HUES64 (cell line): ENCODE measurements at regions not wholly inside any gene's neighbourhood (a gene's known extent, or its start where the extent isn't known, plus 50 kb on each side); places are given as distances from the start of the nearest gene placed in this dataset.

Experiments used
- H3K27ac ChIP-seq: 2 replicates; pipeline ENCODE4 v1.7.0; 2013; ENCODE audit warnings: low read depth, low read length, inconsistent platforms
- H3K27me3 ChIP-seq: 2 replicates; pipeline ENCODE4 v1.6.1; 2013; ENCODE audit warnings: mild to moderate bottlenecking, low read length; ENCODE audit not compliant: insufficient read depth
- H3K36me3 ChIP-seq: 2 replicates; pipeline ENCODE4 v1.6.1; 2013; ENCODE audit warnings: mild to moderate bottlenecking, low read length; ENCODE audit not compliant: insufficient read depth
- H3K4me1 ChIP-seq: 2 replicates; pipeline ENCODE4 v1.6.1; 2013; ENCODE audit warnings: mild to moderate bottlenecking, low read length, moderate library complexity; ENCODE audit not compliant: insufficient read depth
- H3K4me3 ChIP-seq: 2 replicates; pipeline ENCODE4 v1.5.1; 2013; ENCODE audit warnings: mild to moderate bottlenecking, low read length, moderate library complexity
- H3K9ac ChIP-seq: 2 replicates; pipeline ENCODE4 v1.6.1; 2013; ENCODE audit warnings: mild to moderate bottlenecking, low read depth, low read length
- H3K9me3 ChIP-seq: 2 replicates; pipeline ENCODE4 v1.6.1; 2013; ENCODE audit warnings: low read depth, low read length; ENCODE audit not compliant: insufficient read depth
- WGBS: fragments of 150-250, 120-280 bp; methylation state at CpG from one replicate; pipeline ENCODE4 v1.1.7; 2013; ENCODE audit warnings: missing lambda C conversion rate; 5-methylcytosine and 5-hydroxymethylcytosine counted together

DNA sequence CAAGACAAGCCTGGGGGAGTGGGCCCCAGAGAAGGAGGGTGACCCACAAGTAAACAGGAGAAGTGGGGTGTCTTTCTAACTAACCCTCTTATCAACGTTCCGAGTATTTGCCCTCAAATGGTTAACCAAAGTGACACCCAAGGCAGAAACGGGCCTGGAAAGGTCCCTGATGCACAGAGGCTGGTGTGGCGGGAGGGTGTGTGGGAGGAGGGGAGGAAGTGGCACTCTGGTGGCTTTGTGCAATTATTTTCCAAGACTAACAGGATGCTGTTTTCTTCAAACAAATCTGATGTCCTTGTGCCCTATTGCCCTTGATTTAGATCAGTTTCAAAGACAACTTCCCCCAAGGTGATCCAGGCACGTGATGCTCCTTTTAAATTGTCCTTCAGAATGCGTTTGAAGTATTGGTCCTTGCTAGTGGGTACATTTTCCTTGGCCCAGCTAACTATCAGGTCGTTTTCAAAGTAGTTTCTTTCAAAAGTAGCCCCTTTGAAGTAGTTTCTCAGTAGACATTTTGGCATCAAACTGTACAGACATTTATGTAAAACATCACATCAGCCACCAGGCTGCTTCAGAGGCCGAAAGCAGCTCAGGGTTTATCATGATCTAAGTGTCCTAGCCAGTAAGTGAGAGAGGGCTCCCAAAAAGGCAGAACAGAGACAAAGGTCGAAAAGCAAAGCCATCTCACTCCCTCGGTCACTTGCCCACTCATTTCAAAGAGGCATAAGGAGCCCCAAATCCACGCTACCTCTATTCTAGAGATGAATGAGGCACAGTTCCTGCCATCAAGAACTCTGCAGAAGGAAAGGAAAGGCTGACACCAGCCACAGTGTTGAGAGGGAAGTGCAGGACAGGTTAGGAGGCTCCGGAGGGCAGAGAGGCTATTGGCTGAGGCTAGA, 371.1 kb upstream of the ID2 start:
- 92% methylated on average over 12 of the region's 12 CpGs for WGBS
- Histone ChIP-seq H3K9me3 (no peaks in the 10 kb centered on the region), H3K27ac (no peak overlapping the region), H3K9ac (no peak overlapping the region), H3K4me3 (no peak overlapping the region), H3K27me3 (no peaks in the 10 kb centered on the region), H3K36me3 (no peaks in the 10 kb centered on the region), H3K4me1 (peaks cover 21% of the 10 kb centered on the region)

DNA sequence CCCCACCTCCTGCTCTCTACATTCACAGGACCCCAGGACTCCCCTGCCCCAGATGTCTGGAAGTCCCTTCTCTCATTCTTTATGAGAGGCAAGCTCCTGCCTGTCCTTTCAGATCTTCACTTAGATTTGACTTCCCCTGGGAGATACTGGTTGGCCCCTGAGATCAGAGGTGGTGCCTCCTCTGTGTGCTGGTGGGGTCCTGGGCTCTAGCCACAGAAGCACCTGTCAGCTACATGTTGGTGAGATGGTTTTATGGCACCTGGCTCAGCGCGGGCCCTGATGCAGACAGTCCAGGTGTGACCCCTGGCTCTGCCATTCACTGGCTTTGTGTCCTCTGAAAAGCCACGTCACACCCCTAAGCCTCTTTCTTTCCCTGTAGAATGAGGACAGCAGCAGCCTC, 369.6 kb upstream of the ID2 start:
- no peak overlapping the region for H3K9ac ChIP-seq
- H3K36me3 ChIP-seq = no peaks in the 10 kb centered on the region
- WGBS = 96% methylated on average over 3 of the region's 3 CpGs
- H3K4me3 ChIP-seq = no peak overlapping the region
- no peaks in the 10 kb centered on the region for H3K27me3 ChIP-seq
- H3K27ac ChIP-seq = no peak overlapping the region
- H3K4me1 ChIP-seq = peaks cover 21% of the 10 kb centered on the region
- no peaks in the 10 kb centered on the region for H3K9me3 ChIP-seq

DNA sequence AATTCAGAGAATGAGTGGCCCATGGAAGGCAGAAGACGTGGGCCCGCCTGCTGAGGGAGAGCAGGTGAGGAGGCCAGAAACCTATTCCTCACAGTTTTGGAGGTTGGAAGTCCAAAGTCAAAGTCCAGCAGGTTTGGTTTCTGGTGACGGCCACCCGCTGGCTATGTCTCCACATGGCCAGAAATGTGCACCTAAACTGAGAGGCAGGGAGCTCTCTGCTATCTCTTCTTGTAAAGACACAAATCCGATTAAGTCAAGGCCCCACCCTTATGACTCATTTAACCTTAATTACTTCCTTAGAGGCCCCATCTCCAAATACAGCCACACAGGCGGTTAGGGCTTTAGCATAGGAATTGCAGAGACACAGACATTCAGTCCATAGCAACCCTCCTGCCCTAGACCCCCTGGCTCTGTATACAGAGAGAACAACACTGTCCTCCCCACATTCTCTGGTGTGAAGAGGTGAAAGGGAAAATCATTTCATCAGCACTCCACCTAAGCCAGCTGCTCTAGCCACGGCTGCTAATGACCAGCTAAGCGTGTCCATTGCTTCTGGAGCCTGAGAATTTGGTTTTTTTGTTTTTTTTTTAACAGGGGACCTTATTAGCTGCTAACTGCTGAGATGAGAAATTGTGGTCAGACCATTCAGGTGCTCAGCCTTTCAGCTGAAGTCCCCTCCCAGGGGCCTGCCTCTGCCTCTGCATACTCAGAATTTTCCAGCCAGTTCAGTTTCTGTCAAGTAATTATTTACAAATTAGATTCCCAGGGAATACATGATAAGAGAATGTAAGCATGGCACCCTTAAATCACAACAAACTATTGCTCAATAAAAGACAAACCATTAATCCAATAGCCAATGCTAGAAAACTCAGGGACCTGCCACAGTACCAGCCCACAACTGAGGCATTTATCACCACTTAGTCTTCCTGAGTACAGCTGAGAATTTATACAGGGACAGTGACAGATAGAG, 368.7 kb upstream of the ID2 start:
- H3K9me3 ChIP-seq = no peaks in the 10 kb centered on the region
- no peaks in the 10 kb centered on the region for H3K36me3 ChIP-seq
- no peak overlapping the region for H3K4me3 ChIP-seq
- H3K4me1 ChIP-seq = peaks cover 16% of the 10 kb centered on the region
- WGBS = 76% methylated on average over 8 of the region's 8 CpGs
- no peak overlapping the region for H3K27ac ChIP-seq
- no peaks in the 10 kb centered on the region for H3K27me3 ChIP-seq
- no peak overlapping the region for H3K9ac ChIP-seq

DNA sequence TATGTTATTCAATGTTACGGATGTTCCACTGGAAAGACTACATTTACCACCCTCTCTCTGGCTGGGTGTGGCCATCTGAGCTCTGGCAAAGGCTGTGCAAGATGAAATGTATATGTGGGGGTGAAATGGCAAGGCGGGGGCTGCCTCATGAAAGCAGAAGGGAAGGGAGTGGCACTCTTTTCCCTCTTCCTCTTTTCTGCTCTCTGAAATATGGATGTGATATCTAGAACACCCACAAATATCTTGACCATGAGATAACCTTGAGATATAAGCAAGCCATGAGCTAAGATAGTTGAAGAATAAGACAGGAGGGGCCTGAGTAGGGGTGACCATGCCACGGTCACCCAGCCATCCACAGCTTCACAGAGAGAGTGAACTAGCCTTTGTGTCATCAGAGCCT, 367.8 kb upstream of the ID2 start:
- Histone ChIP-seq H3K27ac (no peak overlapping the region), H3K36me3 (no peaks in the 10 kb centered on the region), H3K4me3 (no peak overlapping the region), H3K4me1 (peaks cover 18% of the 10 kb centered on the region), H3K9ac (no peak overlapping the region), H3K27me3 (no peaks in the 10 kb centered on the region), H3K9me3 (no peaks in the 10 kb centered on the region)
- 99% methylated on average over 3 of the region's 3 CpGs for WGBS

DNA sequence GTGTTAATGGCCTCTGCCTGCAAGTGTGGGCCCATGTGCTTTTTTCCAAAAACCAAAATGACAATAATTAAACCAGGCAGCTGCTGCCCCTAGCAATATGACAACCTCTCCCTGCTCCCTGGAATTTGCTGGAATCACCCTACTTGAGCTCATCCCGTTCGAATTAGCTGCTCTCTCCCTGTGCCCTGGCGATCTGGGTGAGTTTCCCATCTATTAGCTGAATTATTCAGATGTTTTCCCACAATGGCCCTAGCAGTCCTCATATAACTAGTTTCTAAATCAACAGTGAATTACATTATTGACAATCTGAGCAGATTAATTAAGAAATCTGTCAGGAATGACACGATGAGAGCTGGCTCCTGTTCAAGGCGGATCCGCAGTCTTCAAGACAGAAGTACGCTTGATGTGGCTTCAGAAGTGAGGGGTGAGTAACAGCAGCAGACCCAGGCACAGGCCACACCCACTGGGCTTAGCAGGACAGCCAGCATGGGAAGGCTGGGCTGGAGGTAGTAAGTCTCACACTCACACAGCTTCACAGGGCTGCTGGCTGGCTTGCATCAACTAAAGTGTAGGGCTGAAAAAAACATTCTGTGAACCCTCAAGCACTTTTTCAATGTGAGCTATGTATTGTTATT, 366.2 kb upstream of the ID2 start:
- Histone ChIP-seq H3K27ac (no peak overlapping the region), H3K4me1 (peaks cover 19% of the 10 kb centered on the region), H3K9ac (no peak overlapping the region), H3K9me3 (no peaks in the 10 kb centered on the region), H3K27me3 (no peaks in the 10 kb centered on the region), H3K36me3 (no peaks in the 10 kb centered on the region), H3K4me3 (no peak overlapping the region)
- WGBS = 78% methylated on average over 7 of the region's 7 CpGs

DNA sequence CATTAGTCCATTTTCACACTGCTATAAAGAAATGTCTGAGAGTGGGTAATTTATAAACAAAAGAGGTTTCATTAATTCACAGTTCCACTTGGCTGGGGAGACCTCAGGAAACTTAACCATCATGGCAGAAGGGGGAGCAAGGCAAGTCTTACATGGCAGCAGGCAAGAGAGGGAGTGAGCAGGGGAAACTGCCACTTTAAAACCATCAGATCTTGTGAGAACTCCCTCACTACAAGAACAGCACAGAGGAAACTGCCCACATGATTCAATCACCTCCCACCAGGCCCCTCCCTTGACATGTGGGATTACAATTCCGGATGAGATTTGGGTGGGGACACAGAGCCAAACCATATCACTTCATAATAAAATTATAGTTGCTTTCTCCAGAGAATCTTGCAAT, 365.5 kb upstream of the ID2 start:
- Histone ChIP-seq H3K27me3 (no peaks in the 10 kb centered on the region), H3K4me3 (no peak overlapping the region), H3K4me1 (peaks cover 19% of the 10 kb centered on the region), H3K27ac (no peak overlapping the region), H3K9ac (no peak overlapping the region), H3K9me3 (no peaks in the 10 kb centered on the region), H3K36me3 (no peaks in the 10 kb centered on the region)
- WGBS = 100% methylated on average over 1 of the region's 1 CpG

DNA sequence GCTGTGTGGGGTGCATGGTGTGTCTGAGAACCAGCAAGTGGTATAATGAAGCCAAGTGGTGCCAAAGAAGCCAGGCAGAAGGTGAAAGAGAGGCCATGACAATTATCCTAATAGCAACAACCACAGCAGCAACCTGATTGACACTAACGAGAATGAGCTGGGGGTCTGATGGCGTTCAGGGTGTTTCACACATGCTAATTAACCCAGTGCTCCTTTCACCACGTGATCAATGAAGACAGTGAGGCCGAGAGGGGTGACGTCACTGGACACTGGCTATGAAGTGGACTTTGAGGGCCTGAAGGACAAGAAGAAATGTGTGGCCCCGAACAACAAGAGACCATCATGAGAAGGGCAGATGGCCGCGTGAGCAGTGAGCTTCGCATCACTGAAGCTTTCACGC, 364.4 kb upstream of the ID2 start:
- 92% methylated on average over 10 of the region's 10 CpGs for WGBS
- H3K9ac ChIP-seq = no peak overlapping the region
- peaks cover 19% of the 10 kb centered on the region for H3K4me1 ChIP-seq
- H3K27ac ChIP-seq = no peak overlapping the region
- H3K4me3 ChIP-seq = no peak overlapping the region
- no peaks in the 10 kb centered on the region for H3K9me3 ChIP-seq
- no peaks in the 10 kb centered on the region for H3K27me3 ChIP-seq
- H3K36me3 ChIP-seq = no peaks in the 10 kb centered on the region

DNA sequence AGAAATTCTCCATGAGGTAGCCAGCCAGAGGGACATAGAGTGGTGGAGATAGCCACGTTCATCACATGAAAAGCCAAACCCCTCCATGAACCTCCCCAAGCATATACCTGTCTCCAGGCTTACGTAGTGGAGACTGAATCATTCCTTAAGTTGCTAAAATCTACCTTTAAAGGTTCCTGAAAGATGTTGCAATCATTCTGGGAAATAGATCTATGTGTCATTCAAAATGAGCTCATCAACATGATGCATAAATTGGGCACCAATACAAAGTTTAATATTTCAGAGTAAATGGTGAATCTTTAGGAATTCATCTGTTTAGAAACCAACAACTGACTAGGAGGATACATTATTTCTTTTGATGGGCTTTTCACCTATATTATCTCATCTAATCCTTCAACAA, 362.6 kb upstream of the ID2 start:
- peaks cover 14% of the 10 kb centered on the region for H3K4me1 ChIP-seq
- H3K4me3 ChIP-seq = no peak overlapping the region
- no peak overlapping the region for H3K9ac ChIP-seq
- H3K9me3 ChIP-seq = no peaks in the 10 kb centered on the region
- no peaks in the 10 kb centered on the region for H3K36me3 ChIP-seq
- 89% methylated on average over 1 of the region's 2 CpGs for WGBS
- H3K27ac ChIP-seq = no peak overlapping the region
- H3K27me3 ChIP-seq = no peaks in the 10 kb centered on the region

DNA sequence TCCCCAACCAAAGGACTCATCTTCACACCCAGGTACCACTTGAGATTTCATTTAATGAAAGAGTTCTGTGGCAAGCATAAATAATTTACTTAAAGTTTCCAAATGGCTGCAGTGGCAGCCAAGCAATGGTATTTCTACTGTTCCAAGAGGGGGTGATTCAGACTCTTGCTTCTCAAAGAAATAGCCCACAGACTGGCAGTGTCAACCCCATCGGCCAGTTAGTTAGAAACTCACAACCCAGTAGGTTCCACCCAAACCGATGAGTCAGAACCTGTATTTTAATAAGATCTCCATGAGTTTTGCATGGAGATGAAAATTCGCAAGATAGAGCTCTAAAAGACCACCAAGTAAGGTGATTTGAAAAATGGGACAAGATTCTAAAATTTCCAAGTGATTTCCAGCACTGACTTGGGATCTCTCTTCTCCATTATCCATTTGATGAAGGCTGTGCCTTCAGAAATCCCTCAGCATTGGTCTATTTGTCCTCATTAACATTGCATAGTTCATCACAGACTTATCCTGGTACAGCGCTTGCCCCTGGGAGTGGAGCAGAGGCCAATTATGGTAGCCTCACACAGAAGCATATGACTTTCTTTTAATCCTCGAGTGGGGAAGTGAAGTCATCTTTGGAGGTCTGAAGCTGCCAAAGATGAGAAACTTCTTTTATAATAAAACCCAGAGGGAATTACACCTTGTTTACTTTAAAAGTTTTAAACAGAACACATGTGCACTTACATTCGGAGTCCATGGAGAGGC, 361.4 kb upstream of the ID2 start:
- Histone ChIP-seq H3K4me3 (no peak overlapping the region), H3K4me1 (peaks cover 14% of the 10 kb centered on the region), H3K36me3 (no peaks in the 10 kb centered on the region), H3K27ac (no peak overlapping the region), H3K9me3 (no peaks in the 10 kb centered on the region), H3K9ac (no peak overlapping the region), H3K27me3 (no peaks in the 10 kb centered on the region)
- WGBS = 98% methylated on average over 6 of the region's 6 CpGs

DNA sequence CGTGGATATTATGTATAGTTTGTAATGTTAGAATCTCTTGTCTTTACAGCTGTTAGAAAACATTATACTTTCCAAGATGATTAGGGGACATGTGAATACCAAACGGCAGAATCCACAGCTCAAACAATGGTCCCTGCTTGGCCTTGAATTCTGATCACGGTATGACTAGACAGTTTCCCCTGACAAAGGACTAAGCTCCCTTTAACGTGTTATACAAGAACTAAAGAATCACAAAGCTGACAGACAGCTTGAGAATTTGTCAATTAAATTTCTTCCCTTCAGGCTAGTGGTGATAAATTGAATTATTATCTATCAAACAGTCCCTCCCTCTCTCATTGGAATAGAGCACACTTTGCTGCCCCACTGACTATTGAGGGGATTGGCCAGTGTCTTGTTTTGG, 359.2 kb upstream of the ID2 start:
- no peak overlapping the region for H3K27ac ChIP-seq
- WGBS = 90% methylated on average over 3 of the region's 4 CpGs
- H3K27me3 ChIP-seq = no peaks in the 10 kb centered on the region
- H3K36me3 ChIP-seq = no peaks in the 10 kb centered on the region
- no peak overlapping the region for H3K9ac ChIP-seq
- no peaks in the 10 kb centered on the region for H3K9me3 ChIP-seq
- H3K4me3 ChIP-seq = no peak overlapping the region
- peaks cover 11% of the 10 kb centered on the region for H3K4me1 ChIP-seq
